Gastroesophageal sphincter (tissue), 4 donors: ENCODE measurements at regions not wholly inside any gene's neighbourhood (a gene's known extent, or its start where the extent isn't known, plus 50 kb on each side); places are given as distances from the start of the nearest gene placed in this dataset.

ENCODE experiments used
- ATAC-seq: fragments of 150-250 bp; one replicate; pipeline ENCODE4 v1.9.1; 2016; ENCODE audit warnings: mild to moderate bottlenecking, moderate library complexity
- H3K27ac ChIP-seq, 4 donors: fragments of 200-600 bp; sonication (generic) in 3 of 4; 1 replicate in 3 of 4; 2 replicates in 1 of 4; pipeline ENCODE4 v1.5.1; 2016 to 2019
- H3K27me3 ChIP-seq: fragments of 200-600 bp; sonication (generic); one replicate; pipeline ENCODE4 v1.5.1; 2019
- H3K36me3 ChIP-seq, 2 donors: fragments of 200-600 bp; sonication (generic); one replicate each; pipeline ENCODE4 v1.5.1; 2019; ENCODE audit warnings: control low read depth in 1 of 2
- H3K4me1 ChIP-seq, 3 donors: fragments of 200-600 bp; sonication (generic); 1 replicate in 2 of 3; 2 replicates in 1 of 3; pipeline ENCODE4 v1.5.1; 2016 to 2019; ENCODE audit warnings: control low read depth in 2 of 3
- H3K4me3 ChIP-seq, 2 donors: fragments of 200-600 bp; sonication (generic); one replicate each; pipeline ENCODE4 v1.5.1; 2019; ENCODE audit warnings: mild to moderate bottlenecking in 1 of 2, moderate library complexity in 1 of 2
- H3K9me3 ChIP-seq, 3 donors: fragments of 200-600 bp; sonication (generic); one replicate each; pipeline ENCODE4 v1.5.1; 2017 to 2019; ENCODE audit warnings: control low read depth in 2 of 3
- EP300 ChIP-seq: sonication (generic); formaldehyde crosslinking; IDR thresholded peaks from one replicate; pipeline ENCODE4 v1.6.1; 2017; ENCODE audit warnings: antibody characterized with exemption, mild to moderate bottlenecking
- POLR2A ChIP-seq, 2 donors: fragments of 450-650 bp; IDR thresholded peaks; one replicate each; pipeline ENCODE4 v1.6.1; 2017; ENCODE audit warnings: antibody characterized with exemption in 2 of 2, mild to moderate bottlenecking in 2 of 2, moderate library complexity in 1 of 2
- POLR2AphosphoS5 ChIP-seq: sonication (generic); formaldehyde crosslinking; IDR thresholded peaks from one replicate; pipeline ENCODE4 v1.6.1; 2017; ENCODE audit warnings: antibody characterized with exemption
- WGBS, 2 donors: methylation state at CpG; one replicate each; pipeline ENCODE4 v1.1.5; 2018; ENCODE audit warnings: low coverage in 1 of 2; 5-methylcytosine and 5-hydroxymethylcytosine counted together
- TF ChIP-seq, protein P1 (sequence below), 4 experiments: fragments of 200-600 bp in 2 of 4; fragments of 450-650 bp in 2 of 4; sonication (generic) in 1 of 4; IDR thresholded peaks; one replicate each; pipeline ENCODE4 v1.5.1; 2017 to 2019; ENCODE audit warnings: antibody characterized with exemption in 4 of 4, mild to moderate bottlenecking in 2 of 4, moderate library complexity in 2 of 4

DNA sequence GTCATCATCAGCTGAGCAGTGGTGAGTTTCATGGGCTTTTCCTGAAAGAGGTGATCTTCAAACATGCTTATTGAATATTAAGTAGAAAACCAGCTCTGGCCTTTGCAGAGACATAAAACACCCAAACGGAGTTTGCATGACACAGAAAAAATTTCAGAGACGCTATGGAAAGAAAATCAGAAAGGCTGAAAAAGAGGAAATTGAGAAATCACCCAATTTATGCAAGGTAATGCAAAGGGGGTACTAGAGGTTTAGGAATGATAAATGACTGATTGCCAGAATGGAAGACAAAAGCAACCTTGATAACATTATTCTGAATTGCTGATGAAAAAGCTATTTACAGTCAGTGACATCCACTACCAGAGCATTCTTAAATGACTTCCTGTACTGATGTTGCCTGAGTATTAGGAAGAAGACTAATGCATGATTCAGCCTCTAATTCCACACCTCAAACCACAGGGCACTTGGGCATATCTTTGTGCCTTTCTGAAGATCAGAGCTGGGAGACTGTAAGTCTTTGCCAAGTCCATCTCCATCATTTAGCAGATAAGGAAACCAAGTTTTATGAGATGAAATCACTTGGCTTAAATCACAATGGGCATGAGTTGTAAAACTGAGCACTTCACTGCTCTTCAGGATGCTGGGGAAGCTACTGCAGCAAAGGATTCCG is 565.7 kb downstream of the PPARGC1A start:
- Histone ChIP-seq H3K9me3 (no peaks in the 10 kb centered on the region), H3K4me1 (no peaks in the 10 kb centered on the region), H3K27me3 (no peaks in the 10 kb centered on the region), H3K36me3 (no peaks in the 10 kb centered on the region), H3K4me3 (no peak overlapping the region), H3K27ac (no peak overlapping the region)
- 50 to 73% methylated on average over 2 of the region's 3 CpGs for WGBS, 2 donors
- TF ChIP-seq POLR2A (IDR thresholded peaks at IDR 0.05) (no peak), EP300 (no peak), POLR2AphosphoS5 (no peak)
- TF ChIP-seq, protein P1, sequence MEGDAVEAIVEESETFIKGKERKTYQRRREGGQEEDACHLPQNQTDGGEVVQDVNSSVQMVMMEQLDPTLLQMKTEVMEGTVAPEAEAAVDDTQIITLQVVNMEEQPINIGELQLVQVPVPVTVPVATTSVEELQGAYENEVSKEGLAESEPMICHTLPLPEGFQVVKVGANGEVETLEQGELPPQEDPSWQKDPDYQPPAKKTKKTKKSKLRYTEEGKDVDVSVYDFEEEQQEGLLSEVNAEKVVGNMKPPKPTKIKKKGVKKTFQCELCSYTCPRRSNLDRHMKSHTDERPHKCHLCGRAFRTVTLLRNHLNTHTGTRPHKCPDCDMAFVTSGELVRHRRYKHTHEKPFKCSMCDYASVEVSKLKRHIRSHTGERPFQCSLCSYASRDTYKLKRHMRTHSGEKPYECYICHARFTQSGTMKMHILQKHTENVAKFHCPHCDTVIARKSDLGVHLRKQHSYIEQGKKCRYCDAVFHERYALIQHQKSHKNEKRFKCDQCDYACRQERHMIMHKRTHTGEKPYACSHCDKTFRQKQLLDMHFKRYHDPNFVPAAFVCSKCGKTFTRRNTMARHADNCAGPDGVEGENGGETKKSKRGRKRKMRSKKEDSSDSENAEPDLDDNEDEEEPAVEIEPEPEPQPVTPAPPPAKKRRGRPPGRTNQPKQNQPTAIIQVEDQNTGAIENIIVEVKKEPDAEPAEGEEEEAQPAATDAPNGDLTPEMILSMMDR (IDR thresholded peaks at IDR 0.05): no peak
- no peak for ATAC-seq

DNA sequence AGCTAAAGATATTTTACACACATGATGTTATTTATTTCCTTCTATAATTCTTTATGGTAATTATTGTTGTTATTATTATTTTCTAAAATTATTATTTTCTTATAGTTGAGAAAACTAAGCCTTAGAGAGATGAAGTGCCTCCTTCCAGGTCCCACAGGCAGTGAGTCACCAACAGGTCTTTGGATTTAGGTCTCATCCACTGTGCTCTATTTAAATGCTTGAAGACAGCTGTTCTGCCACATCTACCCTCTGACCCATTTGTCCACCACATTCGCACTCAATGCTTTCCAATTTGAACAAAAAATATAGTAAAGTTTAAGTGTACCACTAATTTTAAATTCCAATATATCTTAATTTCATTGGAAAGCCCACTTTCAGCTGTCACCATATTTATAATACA is 566.4 kb downstream of the PPARGC1A start:
- no peak overlapping the region for H3K27ac ChIP-seq
- TF ChIP-seq POLR2AphosphoS5 (no peak), EP300 (no peak), POLR2A (IDR thresholded peaks at IDR 0.05) (no peak)
- TF ChIP-seq, protein P1 (IDR thresholded peaks at IDR 0.05): no peak
- no peaks in the 10 kb centered on the region for H3K4me1 ChIP-seq
- H3K36me3 ChIP-seq: no peaks in the 10 kb centered on the region
- ATAC-seq: no peak
- H3K27me3 ChIP-seq: no peaks in the 10 kb centered on the region
- 87 to 100% methylated on average over 1 of the region's 1 CpG for WGBS, 2 donors
- H3K4me3 ChIP-seq: no peak overlapping the region
- no peaks in the 10 kb centered on the region for H3K9me3 ChIP-seq

DNA sequence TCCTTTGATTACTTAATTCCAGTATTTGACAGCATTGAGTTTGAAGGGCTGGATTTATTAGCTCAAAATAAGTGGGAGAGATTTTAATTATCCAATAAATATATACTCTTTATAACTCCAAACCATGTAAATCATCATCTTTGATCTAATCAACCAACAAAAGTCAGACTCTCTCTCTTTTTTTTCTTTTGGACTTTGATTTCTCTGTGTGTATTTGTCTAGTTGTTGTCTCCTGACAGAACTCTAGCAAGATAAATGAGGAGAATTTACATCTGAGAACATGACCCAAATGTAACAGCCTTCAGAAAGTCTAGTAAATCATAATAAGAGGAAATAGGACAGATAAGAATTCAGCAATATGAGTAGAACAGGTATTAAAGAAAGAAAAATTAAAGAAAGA is 567.1 kb downstream of the PPARGC1A start:
- H3K4me1 ChIP-seq: no peaks in the 10 kb centered on the region
- H3K36me3 ChIP-seq: no peaks in the 10 kb centered on the region
- ATAC-seq: no peak
- no peak overlapping the region for H3K27ac ChIP-seq
- H3K27me3 ChIP-seq: no peaks in the 10 kb centered on the region
- no peaks in the 10 kb centered on the region for H3K9me3 ChIP-seq
- TF ChIP-seq POLR2A (IDR thresholded peaks at IDR 0.05) (no peak), POLR2AphosphoS5 (no peak), EP300 (no peak)
- TF ChIP-seq, protein P1 (IDR thresholded peaks at IDR 0.05): no peak
- no peak overlapping the region for H3K4me3 ChIP-seq

DNA sequence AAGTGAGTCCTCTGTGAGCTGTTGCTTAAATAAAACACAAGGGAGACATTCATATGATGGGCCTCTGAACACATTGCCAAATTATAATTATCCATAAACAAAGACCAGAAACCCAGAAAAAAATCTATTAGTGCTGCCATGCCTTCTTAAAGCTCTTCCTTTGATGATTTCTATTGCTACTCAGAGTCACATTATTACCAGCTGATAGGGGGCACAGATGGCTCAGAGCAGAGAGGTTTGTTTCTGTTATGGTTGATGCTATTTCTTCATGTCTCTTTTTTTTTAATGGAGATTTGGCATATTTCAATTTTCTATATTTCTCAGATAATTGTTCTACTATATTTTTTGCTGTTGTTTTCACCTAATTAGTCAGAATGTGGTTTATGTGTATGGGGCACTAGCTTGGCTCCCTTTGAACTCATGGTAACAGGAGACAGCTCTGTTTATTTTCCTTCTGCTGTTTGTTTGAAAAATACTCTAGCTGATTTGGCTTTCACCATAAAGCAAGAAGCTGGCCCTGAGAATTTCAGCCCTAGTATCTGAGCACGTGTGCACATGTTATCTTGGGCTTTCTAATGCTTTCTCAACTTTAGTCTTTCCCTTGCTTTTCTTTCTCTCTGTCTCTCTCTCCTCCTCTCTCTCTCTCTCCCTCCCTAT is 568.8 kb downstream of the PPARGC1A start:
- Histone ChIP-seq H3K27ac (no peak overlapping the region), H3K4me3 (no peak overlapping the region), H3K4me1 (no peaks in the 10 kb centered on the region), H3K27me3 (no peaks in the 10 kb centered on the region), H3K9me3 (no peaks in the 10 kb centered on the region), H3K36me3 (no peaks in the 10 kb centered on the region)
- no peak for ATAC-seq
- TF ChIP-seq POLR2A (IDR thresholded peaks at IDR 0.05) (no peak), EP300 (no peak), POLR2AphosphoS5 (no peak)
- TF ChIP-seq, protein P1 (IDR thresholded peaks at IDR 0.05): no peak
- WGBS, 2 donors: 50% methylated on average over 1 of the region's 1 CpG; no CpG with 5 or more reads in 1 of the 2 donors

DNA sequence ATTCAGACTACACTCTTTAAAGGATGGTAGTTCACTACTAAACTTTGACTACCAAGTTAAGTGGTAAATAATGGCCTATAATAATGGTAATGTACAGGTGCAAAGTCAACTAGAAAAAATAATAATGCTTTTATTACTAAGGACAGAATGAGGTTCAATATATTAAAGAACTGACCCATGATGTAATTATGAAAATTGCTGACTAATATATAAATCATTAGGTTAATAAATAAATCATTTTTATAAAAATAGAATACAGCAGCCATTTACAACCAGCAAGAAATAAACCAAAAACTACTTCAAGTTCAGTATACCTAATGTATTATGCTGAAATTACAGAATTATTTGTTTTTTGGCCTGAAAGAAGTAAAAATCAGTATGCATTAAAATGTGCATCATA is 577.2 kb downstream of the PPARGC1A start:
- Histone ChIP-seq H3K36me3 (no peaks in the 10 kb centered on the region), H3K4me3 (no peak overlapping the region), H3K27ac (no peak overlapping the region), H3K4me1 (no peaks in the 10 kb centered on the region), H3K27me3 (no peaks in the 10 kb centered on the region), H3K9me3 (no peaks in the 10 kb centered on the region)
- TF ChIP-seq POLR2AphosphoS5: no peak
- TF ChIP-seq EP300: no peak
- no peak for ATAC-seq
